ENCODE measurements at regions not wholly inside any gene's neighbourhood (a gene's known extent, or its start where the extent isn't known, plus 50 kb on each side); places are given as distances from the start of the nearest gene placed in this dataset.

- TF ChIP-seq CTCF (IDR thresholded peaks at IDR 0.05; ENCODE audit: insufficient read depth, low read depth, low read length) (no peak), EZH2 (IDR thresholded peaks at IDR 0.05; ENCODE audit: insufficient read depth, low read length) (no peak)
These were observed 100.9 kb downstream of the XRCC2 start for GRCh38 chr7:152574892-152575548.
